OCI-LY1 (cell line): ENCODE measurements at regions not wholly inside any gene's neighbourhood (a gene's known extent, or its start where the extent isn't known, plus 50 kb on each side); places are given as distances from the start of the nearest gene placed in this dataset.

Source experiments
- H2AFZ ChIP-seq: fragments of 200-600 bp; sonication (generic), shearing (Covaris generic); 2 replicates; pipeline ENCODE4 v1.6.0; 2014; ENCODE audit warnings: antibody characterized with exemption, mild to moderate bottlenecking, low read length
- H3F3A ChIP-seq: fragments of 200-600 bp; sonication (generic), shearing (Covaris generic); 2 replicates; pipeline ENCODE4 v1.6.0; 2014; ENCODE audit warnings: mild to moderate bottlenecking, antibody characterized with exemption, low read length, moderate library complexity; ENCODE audit not compliant: insufficient read depth
- H3K27ac ChIP-seq: fragments of 200-600 bp; sonication (generic); 2 replicates; pipeline ENCODE4 v1.5.1; 2014; ENCODE audit warnings: low read length, mixed run types, mild to moderate bottlenecking, low read depth; ENCODE audit not compliant: poor library complexity, severe bottlenecking
- H3K27me3 ChIP-seq: fragments of 200-600 bp; sonication (generic); 2 replicates; pipeline ENCODE4 v1.6.0; 2014; ENCODE audit warnings: antibody characterized with exemption, mild to moderate bottlenecking, low read length, moderate library complexity; ENCODE audit not compliant: insufficient read depth
- H3K36me3 ChIP-seq: fragments of 200-600 bp; sonication (generic); 2 replicates; pipeline ENCODE4 v1.6.1; 2014; ENCODE audit warnings: mild to moderate bottlenecking, antibody characterized with exemption, low read length, moderate library complexity, mixed read lengths; ENCODE audit not compliant: insufficient read depth
- H3K4me1 ChIP-seq: fragments of 200-600 bp; sonication (generic); 2 replicates; pipeline ENCODE4 v1.5.1; 2014; ENCODE audit warnings: mild to moderate bottlenecking, low read length, moderate library complexity; ENCODE audit not compliant: insufficient read depth, severe bottlenecking
- H3K4me2 ChIP-seq: fragments of 200-600 bp; sonication (generic), shearing (Covaris generic); 2 replicates; pipeline ENCODE4 v1.6.1; 2014; ENCODE audit warnings: low read length
- H3K4me3 ChIP-seq: fragments of 200-600 bp; sonication (generic); 2 replicates; pipeline ENCODE4 v1.5.1; 2014; ENCODE audit warnings: low read length, low read depth, mild to moderate bottlenecking, mixed read lengths; ENCODE audit not compliant: poor library complexity, severe bottlenecking
- H3K79me2 ChIP-seq: fragments of 200-600 bp; shearing (Covaris generic); 2 replicates; pipeline ENCODE4 v1.6.1; 2016; ENCODE audit warnings: mixed run types, low read length, mixed read lengths; ENCODE audit not compliant: insufficient read depth
- H3K9ac ChIP-seq: fragments of 200-600 bp; sonication (generic), shearing (Covaris generic); 2 replicates; pipeline ENCODE4 v1.6.1; 2014; ENCODE audit warnings: mild to moderate bottlenecking, low read length, mixed read lengths
- H3K9me2 ChIP-seq: fragments of 200-600 bp; sonication (generic), shearing (Covaris generic); 2 replicates; pipeline ENCODE4 v1.6.1; 2014; ENCODE audit warnings: low read depth, mild to moderate bottlenecking, low read length, mixed read lengths
- H3K9me3 ChIP-seq: fragments of 200-600 bp; shearing (Covaris generic); 2 replicates; pipeline ENCODE4 v1.6.1; 2014; ENCODE audit warnings: low read length, mixed read lengths
- H4K20me1 ChIP-seq: fragments of 200-600 bp; sonication (generic), shearing (Covaris generic); 2 replicates; pipeline ENCODE4 v1.6.0; 2016; ENCODE audit warnings: mild to moderate bottlenecking, low read length; ENCODE audit not compliant: insufficient read depth
- CTCF ChIP-seq: fragments of 200-600 bp; sonication (generic), shearing (Covaris generic); IDR thresholded peaks from 2 replicates; pipeline ENCODE4 v1.5.1; 2017; ENCODE audit warnings: mild to moderate bottlenecking, antibody characterized with exemption, low read length, moderate library complexity, mixed read lengths
- EZH2 ChIP-seq: fragments of 200-600 bp; sonication (generic), shearing (Covaris generic); IDR thresholded peaks from 2 replicates; pipeline ENCODE4 v1.8.0; 2017; ENCODE audit warnings: borderline replicate concordance, mixed run types, mild to moderate bottlenecking, antibody characterized with exemption, low read length, moderate library complexity, mixed read lengths

GRCh38 chr10:131724169-131724545 is 176.7 kb upstream of the PPP2R2D start:
- no peak overlapping the region for H2AFZ ChIP-seq
- H3K4me3 ChIP-seq, result no peak overlapping the region
- H3K9ac ChIP-seq, result no peak overlapping the region
- no peaks in the 10 kb centered on the region for H3K9me2 ChIP-seq
- H3K4me2 ChIP-seq, result no peak overlapping the region
- H3K9me3 ChIP-seq, result no peaks in the 10 kb centered on the region
- H3K27ac ChIP-seq, result no peak overlapping the region
- H4K20me1 ChIP-seq, result no peaks in the 10 kb centered on the region
- TF ChIP-seq EZH2, result no peak
- H3F3A ChIP-seq, result no peaks in the 10 kb centered on the region
- H3K79me2 ChIP-seq, result no peaks in the 10 kb centered on the region
- no peaks in the 10 kb centered on the region for H3K4me1 ChIP-seq
- H3K36me3 ChIP-seq, result no peaks in the 10 kb centered on the region
- H3K27me3 ChIP-seq, result no peaks in the 10 kb centered on the region

GRCh38 chr10:131724891-131725580 is 175.8 kb upstream of the PPP2R2D start:
- H3K9me2 ChIP-seq, result no peaks in the 10 kb centered on the region
- H3K79me2 ChIP-seq, result no peaks in the 10 kb centered on the region
- H3K9me3 ChIP-seq, result no peaks in the 10 kb centered on the region
- H3K9ac ChIP-seq, result no peak overlapping the region
- H4K20me1 ChIP-seq, result no peaks in the 10 kb centered on the region
- H3K4me2 ChIP-seq, result no peak overlapping the region
- H3K4me3 ChIP-seq, result no peak overlapping the region
- no peak for TF ChIP-seq CTCF
- TF ChIP-seq EZH2, result no peak
- no peak overlapping the region for H3K27ac ChIP-seq
- no peaks in the 10 kb centered on the region for H3K4me1 ChIP-seq
- H2AFZ ChIP-seq, result no peak overlapping the region
- H3K27me3 ChIP-seq, result no peaks in the 10 kb centered on the region
- H3K36me3 ChIP-seq, result no peaks in the 10 kb centered on the region
- H3F3A ChIP-seq, result no peaks in the 10 kb centered on the region

- H2AFZ ChIP-seq, result no peak overlapping the region
- H3K4me2 ChIP-seq, result no peak overlapping the region
- no peaks in the 10 kb centered on the region for H3F3A ChIP-seq
- TF ChIP-seq CTCF (no peak), EZH2 (no peak)
- no peaks in the 10 kb centered on the region for H3K36me3 ChIP-seq
- no peaks in the 10 kb centered on the region for H3K4me1 ChIP-seq
- H3K9ac ChIP-seq, result no peak overlapping the region
- H4K20me1 ChIP-seq, result no peaks in the 10 kb centered on the region
- H3K9me3 ChIP-seq, result no peaks in the 10 kb centered on the region
- no peaks in the 10 kb centered on the region for H3K9me2 ChIP-seq
- H3K27me3 ChIP-seq, result no peaks in the 10 kb centered on the region
- H3K27ac ChIP-seq, result no peak overlapping the region
- H3K79me2 ChIP-seq, result no peaks in the 10 kb centered on the region
- no peak overlapping the region for H3K4me3 ChIP-seq
Observed at GRCh38 chr10:131725581-131726069, 175.2 kb upstream of the PPP2R2D start.
